GM12873 (cell line): ENCODE measurements at regions not wholly inside any gene's neighbourhood (a gene's known extent, or its start where the extent isn't known, plus 50 kb on each side); places are given as distances from the start of the nearest gene placed in this dataset.

Experiments used
- TF ChIP-seq, protein P1 (sequence below): IDR thresholded peaks from 2 replicates; pipeline ENCODE4 v1.5.1; 2012; ENCODE audit warnings: low read depth, mild to moderate bottlenecking, moderate library complexity, low read length, control low read depth; ENCODE audit not compliant: insufficient read depth; ENCODE audit errors: missing control alignments

DNA sequence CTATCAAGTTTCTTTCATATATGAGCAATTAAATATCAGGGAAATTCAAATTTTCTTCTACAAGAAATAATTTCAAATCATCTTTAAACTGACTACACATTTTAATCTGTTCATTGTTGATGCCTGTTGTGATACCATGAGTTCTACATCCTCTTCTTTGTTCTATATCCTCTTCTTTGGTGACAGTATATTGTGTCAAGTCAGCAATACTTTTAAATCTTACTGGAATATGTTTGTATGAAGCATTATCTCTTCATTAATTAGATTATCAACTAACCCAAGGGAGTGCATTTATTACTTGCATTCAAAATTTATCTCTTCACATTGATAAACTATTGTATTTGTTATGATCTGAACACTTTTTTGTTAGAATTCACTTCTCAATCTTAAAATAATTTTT is 275.0 kb upstream of the INTU start:
- TF ChIP-seq, protein P1, sequence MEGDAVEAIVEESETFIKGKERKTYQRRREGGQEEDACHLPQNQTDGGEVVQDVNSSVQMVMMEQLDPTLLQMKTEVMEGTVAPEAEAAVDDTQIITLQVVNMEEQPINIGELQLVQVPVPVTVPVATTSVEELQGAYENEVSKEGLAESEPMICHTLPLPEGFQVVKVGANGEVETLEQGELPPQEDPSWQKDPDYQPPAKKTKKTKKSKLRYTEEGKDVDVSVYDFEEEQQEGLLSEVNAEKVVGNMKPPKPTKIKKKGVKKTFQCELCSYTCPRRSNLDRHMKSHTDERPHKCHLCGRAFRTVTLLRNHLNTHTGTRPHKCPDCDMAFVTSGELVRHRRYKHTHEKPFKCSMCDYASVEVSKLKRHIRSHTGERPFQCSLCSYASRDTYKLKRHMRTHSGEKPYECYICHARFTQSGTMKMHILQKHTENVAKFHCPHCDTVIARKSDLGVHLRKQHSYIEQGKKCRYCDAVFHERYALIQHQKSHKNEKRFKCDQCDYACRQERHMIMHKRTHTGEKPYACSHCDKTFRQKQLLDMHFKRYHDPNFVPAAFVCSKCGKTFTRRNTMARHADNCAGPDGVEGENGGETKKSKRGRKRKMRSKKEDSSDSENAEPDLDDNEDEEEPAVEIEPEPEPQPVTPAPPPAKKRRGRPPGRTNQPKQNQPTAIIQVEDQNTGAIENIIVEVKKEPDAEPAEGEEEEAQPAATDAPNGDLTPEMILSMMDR: no peak

DNA sequence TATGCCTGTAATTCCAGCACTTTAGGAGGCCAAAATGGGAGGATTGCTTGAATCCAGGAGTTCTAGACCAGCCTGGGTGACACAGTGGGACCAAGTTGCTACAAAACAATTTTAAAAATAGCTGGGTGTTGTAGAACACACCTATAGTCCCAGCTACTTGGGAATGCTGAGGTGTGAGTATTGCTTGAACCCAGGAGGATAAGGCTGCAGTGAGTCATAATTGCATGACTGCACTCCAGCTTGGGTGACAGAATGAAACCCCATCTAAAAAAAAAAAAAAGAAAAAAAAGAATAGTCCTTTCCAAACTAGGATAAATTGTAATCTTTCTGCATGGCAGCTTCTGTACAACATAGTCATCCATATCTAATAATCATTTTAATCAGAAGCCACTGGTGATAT is 270.1 kb upstream of the INTU start:
- TF ChIP-seq, protein P1: no peak

DNA sequence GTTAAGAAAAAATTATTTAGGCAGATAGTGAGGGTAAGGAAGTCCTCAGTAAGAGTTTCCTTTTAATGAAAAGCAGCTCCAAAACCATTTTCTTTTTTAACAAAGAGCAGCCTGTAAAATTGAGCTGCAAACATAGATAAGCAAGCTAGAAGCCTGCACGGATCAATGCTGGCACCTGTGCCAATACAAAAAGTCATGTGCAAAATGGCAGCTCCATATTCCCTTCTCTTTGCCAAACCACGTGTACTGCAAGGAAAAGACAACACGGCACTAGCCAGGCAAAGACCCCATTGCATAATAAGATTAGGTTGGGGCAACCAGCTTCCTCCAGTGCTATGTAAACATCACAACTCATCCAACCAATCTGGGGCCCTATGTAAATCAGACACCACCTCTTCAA is 268.4 kb upstream of the INTU start:
- TF ChIP-seq, protein P1: no peak

DNA sequence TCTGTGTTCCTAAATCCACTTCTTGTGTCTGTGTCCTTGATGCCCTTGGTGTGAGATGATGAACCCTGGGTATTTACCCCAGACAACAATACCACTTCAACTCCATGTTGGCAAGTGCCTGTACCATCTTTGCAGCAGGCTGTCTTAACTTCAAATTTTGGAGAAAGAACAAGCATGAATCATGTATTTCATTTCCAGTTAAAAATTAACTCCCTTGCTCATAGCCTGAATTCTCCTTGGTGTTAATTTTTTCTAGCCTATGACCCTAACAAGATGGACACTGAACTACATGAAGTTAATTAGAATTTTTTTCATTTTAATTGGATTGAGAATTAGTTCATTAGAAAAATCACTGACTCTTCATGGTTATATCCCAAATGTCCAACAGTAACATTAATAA is 267.8 kb upstream of the INTU start:
- TF ChIP-seq, protein P1: no peak

DNA sequence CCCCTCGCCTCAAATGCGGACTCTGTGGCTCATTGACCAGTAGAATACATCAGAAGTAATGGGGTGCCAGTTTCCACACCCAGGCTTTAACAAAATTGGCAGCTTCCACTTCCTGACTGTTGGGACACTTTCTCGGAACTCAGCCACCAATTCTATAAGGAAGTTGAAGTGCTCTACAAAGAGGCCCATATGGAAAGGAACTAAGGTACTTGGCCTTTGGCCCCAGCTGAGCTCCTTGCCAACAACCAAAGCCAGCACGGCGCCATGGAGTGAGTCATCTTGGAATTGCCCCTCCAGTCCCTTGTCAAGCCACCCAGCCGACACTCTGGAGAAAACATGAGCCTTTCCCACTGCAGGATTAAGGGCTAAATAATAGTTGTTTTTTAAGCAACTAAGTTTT is 262.2 kb upstream of the INTU start:
- TF ChIP-seq, protein P1: no peak

DNA sequence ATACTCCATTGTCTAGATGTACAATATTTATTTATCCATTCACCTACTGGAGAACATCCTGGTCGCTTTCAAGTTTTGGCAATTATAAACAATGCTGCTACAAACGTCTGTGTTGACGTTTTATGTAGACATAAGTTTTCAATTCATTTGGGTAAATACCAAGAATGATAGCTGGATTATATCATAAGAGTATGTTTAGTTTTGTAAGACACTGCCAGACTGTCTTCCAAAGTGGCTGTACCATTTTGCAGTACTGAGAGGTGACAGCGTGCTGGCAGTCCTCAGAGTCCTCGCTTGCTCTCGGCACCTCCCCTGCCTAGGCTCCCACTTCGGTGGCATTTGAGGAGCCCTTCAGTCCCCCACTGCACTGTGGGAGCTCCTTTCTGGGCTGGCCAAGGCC is 253.3 kb upstream of the INTU start:
- TF ChIP-seq, protein P1: no peak

DNA sequence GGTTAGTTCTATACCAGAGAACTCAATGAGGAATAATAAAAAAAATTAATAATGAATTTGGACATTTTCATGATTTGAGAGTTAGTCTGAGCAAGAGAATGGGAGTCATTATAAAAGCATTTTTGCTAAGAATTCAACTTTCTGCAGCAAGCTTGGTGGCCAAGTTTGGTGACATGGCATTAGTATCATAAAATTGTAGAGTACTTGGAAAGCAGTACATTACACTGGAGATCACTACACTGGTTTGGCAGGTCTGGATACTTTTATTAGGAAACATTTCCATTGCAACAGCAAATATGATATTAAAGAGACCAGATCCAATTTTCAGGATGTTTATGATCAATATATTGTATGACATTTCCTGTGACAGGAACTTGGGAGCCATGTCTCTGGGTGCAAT is 249.1 kb upstream of the INTU start:
- TF ChIP-seq, protein P1: no peak
